Breast epithelium (tissue), 4 donors: ENCODE measurements at regions not wholly inside any gene's neighbourhood (a gene's known extent, or its start where the extent isn't known, plus 50 kb on each side); places are given as distances from the start of the nearest gene placed in this dataset.

ENCODE experiments used
- DNase-seq, 2 donors: peaks; one replicate each; pipeline ENCODE4 v3.0.0-alpha.2; 2019; ENCODE audit warnings: low spot score in 2 of 2
- H3K27ac ChIP-seq, 2 donors: fragments of 200-600 bp; sonication (generic) in 1 of 2; one replicate each; pipeline ENCODE4 v1.5.1; 2016 to 2019; ENCODE audit warnings: mild to moderate bottlenecking in 1 of 2
- H3K27me3 ChIP-seq, 2 donors: fragments of 200-600 bp; sonication (generic) in 1 of 2; one replicate each; pipeline versions ENCODE4 v1.5.1 to v1.6.0; 2017 to 2019; ENCODE audit warnings: control low read depth in 1 of 2, mild to moderate bottlenecking in 1 of 2
- H3K36me3 ChIP-seq: fragments of 200-600 bp; one replicate; pipeline ENCODE4 v1.5.1; 2019
- H3K4me1 ChIP-seq, 2 donors: fragments of 200-600 bp; sonication (generic); one replicate each; pipeline ENCODE4 v1.5.1; 2016 to 2019; ENCODE audit warnings: control low read depth in 1 of 2
- H3K4me3 ChIP-seq, 3 donors: fragments of 200-600 bp; sonication (generic); 1 replicate in 2 of 3; 2 replicates in 1 of 3; pipeline ENCODE4 v1.5.1; 2016 to 2019; ENCODE audit warnings: mild to moderate bottlenecking in 3 of 3, moderate library complexity in 2 of 3
- H3K9me3 ChIP-seq, 2 donors: fragments of 200-600 bp; sonication (generic) in 1 of 2; one replicate each; pipeline ENCODE4 v1.5.1; 2016 to 2019; ENCODE audit warnings: control low read depth in 1 of 2
- CTCF ChIP-seq, 3 donors: fragments of 450-650 bp; IDR thresholded peaks; one replicate each; pipeline ENCODE4 v1.5.1; 2016 to 2017; ENCODE audit warnings: antibody characterized with exemption in 3 of 3, mild to moderate bottlenecking in 3 of 3, moderate library complexity in 3 of 3
- POLR2A ChIP-seq: fragments of 450-650 bp; IDR thresholded peaks from one replicate; pipeline ENCODE4 v1.6.1; 2016; ENCODE audit warnings: antibody characterized with exemption, mild to moderate bottlenecking, moderate library complexity
- POLR2AphosphoS5 ChIP-seq, 3 donors: sonication (generic); formaldehyde crosslinking; IDR thresholded peaks; one replicate each; pipeline ENCODE4 v1.6.1; 2017; ENCODE audit warnings: antibody characterized with exemption in 3 of 3
- intact Hi-C: fragments of 100-400 bp; cut with DNase I; formaldehyde crosslinking; loops from one replicate; pipeline ENCODE4 v1.15.1; 2023; ENCODE audit warnings: low total_unique reads

- Histone ChIP-seq H3K27me3 (no peaks in the 10 kb centered on the region), H3K9me3 (no peaks in the 10 kb centered on the region), H3K4me3 (no peak overlapping the region), H3K36me3 (no peaks in the 10 kb centered on the region), H3K27ac (no peak overlapping the region), H3K4me1 (no peaks in the 10 kb centered on the region)
- no peak for DNase-seq
- no peak for TF ChIP-seq POLR2AphosphoS5 (IDR thresholded peaks at IDR 0.05)
- TF ChIP-seq POLR2A, result no peak
- intact Hi-C loops, result no loop called here
These were observed 222.5 kb upstream of the KIRREL3 start for GRCh38 chr11:127223026-127223425.

GRCh38 chr11:127219704-127220103 is 219.1 kb upstream of the KIRREL3 start:
- Histone ChIP-seq H3K4me3 (no peak overlapping the region), H3K4me1 (no peaks in the 10 kb centered on the region), H3K36me3 (no peaks in the 10 kb centered on the region), H3K27me3 (no peaks in the 10 kb centered on the region), H3K27ac (no peak overlapping the region), H3K9me3 (no peaks in the 10 kb centered on the region)
- TF ChIP-seq POLR2AphosphoS5 (IDR thresholded peaks at IDR 0.05) (no peak), POLR2A (no peak), CTCF (IDR thresholded peaks at IDR 0.05) (no peak)
- intact Hi-C loops, result no loop called here
- DNase-seq, result no peak

- Histone ChIP-seq H3K36me3 (no peaks in the 10 kb centered on the region), H3K4me3 (no peak overlapping the region), H3K27ac (no peak overlapping the region), H3K27me3 (no peaks in the 10 kb centered on the region), H3K4me1 (no peaks in the 10 kb centered on the region), H3K9me3 (no peaks in the 10 kb centered on the region)
- intact Hi-C loops, result no loop called here
- DNase-seq, result no peak
- TF ChIP-seq CTCF (IDR thresholded peaks at IDR 0.05), result no peak
- no peak for TF ChIP-seq POLR2AphosphoS5 (IDR thresholded peaks at IDR 0.05)
- no peak for TF ChIP-seq POLR2A
These were observed 217.7 kb upstream of the KIRREL3 start for GRCh38 chr11:127218275-127218608.

GRCh38 chr11:127217452-127218274 is 217.1 kb upstream of the KIRREL3 start:
- no peaks in the 10 kb centered on the region for H3K36me3 ChIP-seq
- no peak overlapping the region for H3K27ac ChIP-seq
- H3K27me3 ChIP-seq, result no peaks in the 10 kb centered on the region
- H3K9me3 ChIP-seq, result no peaks in the 10 kb centered on the region
- intact Hi-C loops, result no loop called here
- H3K4me1 ChIP-seq, result no peaks in the 10 kb centered on the region
- TF ChIP-seq POLR2A (no peak), POLR2AphosphoS5 (IDR thresholded peaks at IDR 0.05) (no peak), CTCF (IDR thresholded peaks at IDR 0.05) (no peak)
- no peak for DNase-seq
- no peak overlapping the region for H3K4me3 ChIP-seq

- TF ChIP-seq CTCF (IDR thresholded peaks at IDR 0.05) (no peak), POLR2AphosphoS5 (IDR thresholded peaks at IDR 0.05) (no peak), POLR2A (no peak)
- intact Hi-C loops, result no loop called here
- no peak for DNase-seq
- Histone ChIP-seq H3K27ac (no peak overlapping the region), H3K9me3 (peaks cover 15 to 21% of the 10 kb centered on the region in 2 donors), H3K36me3 (no peaks in the 10 kb centered on the region), H3K4me1 (no peaks in the 10 kb centered on the region), H3K4me3 (no peak overlapping the region), H3K27me3 (no peaks in the 10 kb centered on the region)
These were observed 205.2 kb upstream of the KIRREL3 start for GRCh38 chr11:127205688-127206217.
